ENCODE measurements at regions not wholly inside any gene's neighbourhood (a gene's known extent, or its start where the extent isn't known, plus 50 kb on each side); places are given as distances from the start of the nearest gene placed in this dataset.

GRCh38 chr1:5751163-5751540 is 241.1 kb downstream of the NPHP4 start:
- DNase-seq (ENCODE audit: low spot score) = no peak
- no peaks in the 10 kb centered on the region for H3K36me3 Mint-ChIP-seq (ENCODE audit: low read depth)
- no peak overlapping the region for H3K27ac Mint-ChIP-seq
- no peaks in the 10 kb centered on the region for H3K27me3 Mint-ChIP-seq (ENCODE audit: low read depth)
- no peak overlapping the region for H3K4me3 Mint-ChIP-seq
- H3K4me1 Mint-ChIP-seq (ENCODE audit: low read depth) = no peaks in the 10 kb centered on the region
- no peaks in the 10 kb centered on the region for H3K9me3 Mint-ChIP-seq

DNA sequence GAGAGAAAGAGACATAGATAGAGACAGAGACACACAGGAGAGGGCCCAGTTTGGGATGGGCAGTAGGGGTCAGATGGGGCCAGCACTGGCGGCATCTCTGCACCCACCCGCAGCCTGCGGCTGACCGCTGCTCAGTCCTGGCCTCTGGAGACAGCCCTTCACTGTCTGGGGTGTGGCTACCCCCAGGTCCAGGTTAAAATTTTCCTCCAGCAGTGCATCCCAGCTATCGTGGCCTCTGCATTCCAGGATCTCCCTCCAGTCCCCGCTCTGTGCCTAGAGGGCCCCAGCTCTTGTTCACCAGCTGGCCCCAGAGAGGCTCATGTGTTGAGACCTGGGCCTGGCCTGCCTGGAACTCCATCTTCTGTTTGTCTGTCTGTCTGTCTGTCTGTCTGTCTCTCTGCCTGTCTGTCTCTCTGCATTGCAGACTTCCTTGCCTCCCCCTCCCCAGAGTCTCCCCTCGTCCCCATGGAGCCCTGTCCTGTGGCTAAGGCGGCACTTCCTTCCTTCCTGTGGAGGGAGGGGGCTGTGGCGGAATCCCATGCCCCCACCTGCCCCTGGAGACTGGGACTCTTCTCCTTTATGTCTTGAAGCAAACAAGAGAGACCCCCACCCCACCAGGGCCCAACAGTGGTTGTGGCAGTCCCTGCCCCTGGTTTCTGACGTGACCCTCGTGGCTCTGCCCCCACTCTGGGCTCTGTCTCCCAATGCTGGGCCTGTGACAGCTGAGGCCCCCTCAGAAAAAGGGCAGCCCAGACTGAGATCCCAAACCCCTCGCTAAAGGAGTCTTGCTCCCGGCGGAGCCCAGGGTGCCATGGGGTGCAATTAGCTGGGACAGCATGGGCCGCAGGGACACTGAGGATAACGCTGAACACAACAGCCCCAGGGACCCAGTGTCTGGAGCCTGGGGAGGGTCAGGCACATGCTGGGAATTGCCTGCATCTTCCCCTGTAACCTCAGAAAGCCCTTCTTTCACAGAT is 241.8 kb downstream of the NPHP4 start:
- Mint-ChIP-seq H3K4me1 (ENCODE audit: low read depth) (no peaks in the 10 kb centered on the region), H3K27me3 (ENCODE audit: low read depth) (no peaks in the 10 kb centered on the region), H3K9me3 (no peaks in the 10 kb centered on the region), H3K4me3 (no peak overlapping the region), H3K36me3 (ENCODE audit: low read depth) (no peaks in the 10 kb centered on the region), H3K27ac (no peak overlapping the region)
- DNase-seq (ENCODE audit: low spot score) = no peak

DNA sequence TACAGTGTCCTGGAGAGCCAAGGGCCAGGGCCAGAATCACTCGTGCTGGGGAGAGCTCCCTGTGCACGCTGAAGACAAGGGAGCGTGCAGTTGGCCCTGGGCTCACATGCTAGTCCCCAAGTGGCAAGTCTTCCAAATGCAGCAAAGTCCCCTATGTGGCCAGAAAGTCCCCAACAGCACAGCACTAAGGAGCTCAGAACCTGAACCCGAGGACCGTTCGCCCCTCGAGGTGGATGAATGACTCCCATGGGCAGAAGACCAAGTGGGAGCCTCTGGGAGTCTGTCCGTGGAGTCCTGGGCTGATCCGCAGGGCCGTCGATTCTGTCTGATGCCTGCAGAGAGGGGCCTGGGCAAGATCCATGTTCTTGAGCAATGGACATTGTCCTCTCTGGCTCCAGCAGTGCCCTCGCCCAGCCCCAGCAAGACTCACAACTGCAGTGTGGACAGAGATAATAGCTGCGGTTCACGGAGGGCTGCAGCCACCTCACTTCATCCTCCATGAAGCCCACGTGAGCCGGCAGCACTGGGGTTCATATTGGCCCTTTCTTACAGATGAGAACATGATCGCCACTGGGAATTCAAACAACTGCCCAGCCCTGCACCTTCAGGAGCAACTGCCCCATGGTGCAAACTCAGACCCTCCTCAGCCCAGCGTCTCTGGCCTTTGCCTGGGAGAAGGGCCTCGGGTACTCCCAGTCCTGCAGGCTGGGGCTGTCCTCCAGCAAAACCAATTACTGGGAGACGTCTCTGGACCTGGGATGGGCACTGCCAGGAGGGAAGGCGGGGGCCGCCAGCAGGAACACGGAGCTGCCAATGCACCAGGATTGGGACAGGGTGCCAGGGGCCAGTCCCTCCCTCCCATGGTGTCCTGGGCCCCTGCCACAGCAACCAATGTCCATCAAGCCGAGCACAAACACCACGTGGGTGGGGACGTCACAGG is 243.7 kb downstream of the NPHP4 start:
- H3K27ac Mint-ChIP-seq = no peak overlapping the region
- H3K27me3 Mint-ChIP-seq (ENCODE audit: low read depth) = no peaks in the 10 kb centered on the region
- no peaks in the 10 kb centered on the region for H3K4me1 Mint-ChIP-seq (ENCODE audit: low read depth)
- no peak overlapping the region for H3K4me3 Mint-ChIP-seq
- no peaks in the 10 kb centered on the region for H3K36me3 Mint-ChIP-seq (ENCODE audit: low read depth)
- DNase-seq (ENCODE audit: low spot score) = no peak
- H3K9me3 Mint-ChIP-seq = no peaks in the 10 kb centered on the region

DNA sequence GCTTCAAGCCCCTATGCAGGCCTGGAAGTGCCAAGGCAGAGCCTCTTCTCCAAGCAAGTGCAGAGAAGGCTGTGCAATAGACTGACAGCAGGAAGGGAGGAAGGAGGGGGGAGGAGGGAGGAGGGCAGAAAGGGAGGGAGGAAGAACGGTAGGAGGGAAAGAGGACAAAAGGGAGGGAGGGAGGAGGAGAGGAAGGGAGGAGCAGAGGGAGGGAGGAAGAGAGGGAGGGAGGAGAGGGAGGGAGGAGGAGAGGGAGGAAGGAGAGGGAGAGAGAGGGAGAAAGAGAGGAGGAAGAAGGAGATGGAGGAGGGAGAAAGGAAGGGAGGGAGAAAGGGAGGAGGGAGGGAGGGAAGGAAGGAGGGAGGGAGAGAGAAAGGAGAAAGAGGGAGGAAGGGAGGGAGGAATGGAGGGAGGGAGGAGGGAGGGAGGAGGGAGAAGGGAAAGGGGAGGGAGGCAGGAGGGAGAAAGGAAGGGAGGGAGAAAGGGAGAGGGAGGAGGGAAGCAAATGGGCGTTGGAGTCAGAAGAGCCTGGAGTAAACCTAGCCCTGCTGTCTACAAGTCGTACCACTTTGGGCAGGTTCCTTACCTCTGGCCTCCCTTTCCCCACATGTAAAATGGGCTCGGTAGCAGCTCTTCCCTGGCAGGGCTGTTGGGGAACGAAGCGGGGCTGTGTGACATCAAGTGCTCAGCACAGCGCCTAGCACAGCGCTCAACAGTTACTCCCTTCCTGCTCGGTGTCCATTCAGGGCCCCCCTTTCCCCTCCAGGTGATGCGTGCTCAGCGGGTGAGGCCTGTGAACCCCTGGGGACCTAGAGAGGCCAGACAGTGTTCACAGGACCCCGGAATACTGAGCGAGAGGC is 244.6 kb downstream of the NPHP4 start:
- DNase-seq (ENCODE audit: low spot score) = no peak

DNA sequence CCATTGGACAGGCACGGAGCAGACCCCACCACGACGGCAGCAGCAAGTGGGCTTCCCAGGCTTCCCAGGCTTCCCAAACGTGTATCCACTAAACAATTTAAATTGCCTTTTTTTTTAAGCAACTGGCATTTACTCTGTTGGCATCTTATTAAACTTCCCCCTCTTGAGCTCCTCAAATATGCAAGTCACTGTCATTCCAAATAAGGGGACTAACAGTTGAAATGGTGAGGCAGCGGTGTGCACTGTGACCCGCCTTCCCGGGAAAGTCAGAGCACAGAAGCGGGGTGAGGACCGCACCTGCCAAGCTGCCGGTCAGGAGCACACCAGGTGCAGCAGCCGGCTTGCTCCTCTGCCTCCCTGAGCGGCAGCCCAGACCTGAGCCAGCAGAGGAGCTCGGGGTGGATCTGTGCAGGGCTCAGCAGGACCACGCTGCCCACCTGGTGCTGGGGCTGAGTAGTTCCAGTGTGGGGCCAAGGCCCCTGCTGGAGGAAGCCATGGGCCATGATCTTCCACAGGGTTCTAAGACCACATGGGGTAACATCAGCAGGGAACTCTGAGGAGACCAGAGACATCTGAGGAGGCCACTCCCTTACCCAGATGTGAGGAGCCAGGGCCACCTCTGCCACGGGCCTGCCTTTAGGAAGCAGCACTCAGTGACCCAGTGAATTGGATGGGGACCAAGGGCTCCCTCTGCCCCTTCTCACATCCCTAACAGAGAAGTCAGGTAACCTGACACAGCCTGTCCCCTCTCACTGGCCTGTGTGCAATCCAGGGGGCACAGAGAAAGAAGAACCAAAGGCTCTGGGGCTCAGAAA is 245.4 kb downstream of the NPHP4 start:
- Mint-ChIP-seq H3K4me1 (ENCODE audit: low read depth) (no peaks in the 10 kb centered on the region), H3K4me3 (no peak overlapping the region), H3K9me3 (no peaks in the 10 kb centered on the region), H3K27ac (no peak overlapping the region), H3K27me3 (ENCODE audit: low read depth) (no peaks in the 10 kb centered on the region), H3K36me3 (ENCODE audit: low read depth) (no peaks in the 10 kb centered on the region)
- DNase-seq (ENCODE audit: low spot score) = no peak

More for the DNA sequence above, 244.6 kb downstream of the NPHP4 start:
- Mint-ChIP-seq H3K27ac (no peak overlapping the region), H3K27me3 (ENCODE audit: low read depth) (no peaks in the 10 kb centered on the region), H3K4me1 (ENCODE audit: low read depth) (no peaks in the 10 kb centered on the region), H3K4me3 (no peak overlapping the region), H3K9me3 (no peaks in the 10 kb centered on the region), H3K36me3 (ENCODE audit: low read depth) (no peaks in the 10 kb centered on the region)

- DNase-seq (ENCODE audit: low spot score) = peak; percentile 20
- Mint-ChIP-seq H3K4me1 (ENCODE audit: low read depth) (no peaks in the 10 kb centered on the region), H3K4me3 (no peak overlapping the region), H3K36me3 (ENCODE audit: low read depth) (no peaks in the 10 kb centered on the region), H3K9me3 (no peaks in the 10 kb centered on the region), H3K27me3 (ENCODE audit: low read depth) (no peaks in the 10 kb centered on the region), H3K27ac (no peak overlapping the region)
These were observed 246.2 kb downstream of the NPHP4 start for GRCh38 chr1:5745800-5746610.

GRCh38 chr1:5744911-5745799 is 247.1 kb downstream of the NPHP4 start:
- no peaks in the 10 kb centered on the region for H3K9me3 Mint-ChIP-seq
- no peaks in the 10 kb centered on the region for H3K36me3 Mint-ChIP-seq (ENCODE audit: low read depth)
- no peaks in the 10 kb centered on the region for H3K4me1 Mint-ChIP-seq (ENCODE audit: low read depth)
- no peak for DNase-seq (ENCODE audit: low spot score)
- no peak overlapping the region for H3K4me3 Mint-ChIP-seq
- no peaks in the 10 kb centered on the region for H3K27me3 Mint-ChIP-seq (ENCODE audit: low read depth)
- H3K27ac Mint-ChIP-seq = no peak overlapping the region

DNA sequence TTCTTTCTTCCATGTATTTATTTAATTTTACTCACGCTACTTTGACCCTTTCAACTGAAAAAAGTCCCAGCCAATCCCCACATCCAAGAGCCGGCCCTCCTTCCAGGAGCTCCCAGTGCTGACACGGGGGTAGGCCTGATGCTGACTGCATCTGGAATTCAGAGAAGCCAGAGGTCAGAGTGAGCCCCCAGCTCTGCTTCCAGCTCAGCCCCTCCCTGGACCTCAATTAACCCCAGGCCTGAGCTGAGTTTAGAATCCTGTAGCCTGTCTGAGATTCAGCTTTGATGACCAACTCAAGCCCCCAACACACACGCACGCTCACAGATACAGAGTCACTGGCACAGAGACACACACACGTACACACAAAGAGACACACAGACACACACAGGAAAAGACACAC is 247.9 kb downstream of the NPHP4 start:
- Mint-ChIP-seq H3K9me3 (no peaks in the 10 kb centered on the region), H3K4me3 (no peak overlapping the region), H3K27me3 (ENCODE audit: low read depth) (no peaks in the 10 kb centered on the region), H3K4me1 (ENCODE audit: low read depth) (peaks cover 2% of the 10 kb centered on the region), H3K27ac (no peak overlapping the region), H3K36me3 (ENCODE audit: low read depth) (no peaks in the 10 kb centered on the region)
- DNase-seq (ENCODE audit: low spot score) = no peak

GRCh38 chr1:5743435-5744095 is 248.7 kb downstream of the NPHP4 start:
- Mint-ChIP-seq H3K36me3 (ENCODE audit: low read depth) (no peaks in the 10 kb centered on the region), H3K27me3 (ENCODE audit: low read depth) (no peaks in the 10 kb centered on the region), H3K4me1 (ENCODE audit: low read depth) (peaks cover 2% of the 10 kb centered on the region), H3K9me3 (no peaks in the 10 kb centered on the region), H3K4me3 (no peak overlapping the region), H3K27ac (no peak overlapping the region)
- DNase-seq (ENCODE audit: low spot score) = no peak

GRCh38 chr1:5742801-5743200 is 249.4 kb downstream of the NPHP4 start:
- Mint-ChIP-seq H3K36me3 (ENCODE audit: low read depth) (no peaks in the 10 kb centered on the region), H3K9me3 (no peaks in the 10 kb centered on the region), H3K27ac (no peak overlapping the region), H3K4me1 (ENCODE audit: low read depth) (peaks cover 2% of the 10 kb centered on the region), H3K4me3 (no peak overlapping the region), H3K27me3 (ENCODE audit: low read depth) (no peaks in the 10 kb centered on the region)
- no peak for DNase-seq (ENCODE audit: low spot score)

DNA sequence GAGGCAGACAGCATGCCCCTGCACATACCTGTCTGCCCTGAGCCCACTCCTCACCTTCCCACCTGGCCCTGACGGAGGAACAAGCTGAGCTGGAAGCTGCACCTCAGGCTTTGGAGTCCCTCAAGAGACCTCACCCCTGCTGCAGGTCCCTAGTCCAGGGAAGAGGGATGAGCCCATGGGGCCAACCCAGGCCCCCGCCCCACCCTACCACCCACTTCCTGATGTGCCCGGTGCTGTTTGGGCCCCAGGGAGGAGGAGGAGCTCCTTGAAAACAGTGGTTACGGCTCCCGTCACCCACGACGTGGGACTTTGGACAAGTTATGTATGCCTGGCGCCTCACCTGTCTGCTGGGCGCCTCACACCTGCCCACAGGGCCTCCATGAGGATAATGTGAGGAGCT is 250.2 kb downstream of the NPHP4 start:
- peaks cover 2% of the 10 kb centered on the region for H3K4me1 Mint-ChIP-seq (ENCODE audit: low read depth)
- no peaks in the 10 kb centered on the region for H3K27me3 Mint-ChIP-seq (ENCODE audit: low read depth)
- no peaks in the 10 kb centered on the region for H3K36me3 Mint-ChIP-seq (ENCODE audit: low read depth)
- no peak for DNase-seq (ENCODE audit: low spot score)
- H3K9me3 Mint-ChIP-seq = no peaks in the 10 kb centered on the region
- H3K27ac Mint-ChIP-seq = no peak overlapping the region
- H3K4me3 Mint-ChIP-seq = no peak overlapping the region

All from T-helper 2 cell treated with Interferon-gamma antibody and Interleukin-4, amounts not matched to agents 5 μg/mL and 100 μg/mL, for 36 hours (primary cell).